GM18505 (cell line): ENCODE measurements at regions not wholly inside any gene's neighbourhood (a gene's known extent, or its start where the extent isn't known, plus 50 kb on each side); places are given as distances from the start of the nearest gene placed in this dataset.

ENCODE experiments used
- ATAC-seq: cut with Tn5 transposase; IDR thresholded peaks from one replicate; pipeline ENCODE4 v1.9.1; 2021; ENCODE audit not compliant: unreplicated experiment
- POLR2A ChIP-seq: IDR thresholded peaks from 4 replicates; pipeline ENCODE4 v1.6.1; 2011; ENCODE audit warnings: borderline replicate concordance; ENCODE audit not compliant: insufficient read depth, insufficient read length; ENCODE audit errors: extremely low read depth

GRCh38 chr2:16005816-16006536 lies 65.6 kb downstream of the MYCN start:
- TF ChIP-seq POLR2A: no peak
- no peak for ATAC-seq

- ATAC-seq: no peak
- TF ChIP-seq POLR2A: no peak
Observed at GRCh38 chr2:16005389-16005788, 65.0 kb downstream of the MYCN start.

DNA sequence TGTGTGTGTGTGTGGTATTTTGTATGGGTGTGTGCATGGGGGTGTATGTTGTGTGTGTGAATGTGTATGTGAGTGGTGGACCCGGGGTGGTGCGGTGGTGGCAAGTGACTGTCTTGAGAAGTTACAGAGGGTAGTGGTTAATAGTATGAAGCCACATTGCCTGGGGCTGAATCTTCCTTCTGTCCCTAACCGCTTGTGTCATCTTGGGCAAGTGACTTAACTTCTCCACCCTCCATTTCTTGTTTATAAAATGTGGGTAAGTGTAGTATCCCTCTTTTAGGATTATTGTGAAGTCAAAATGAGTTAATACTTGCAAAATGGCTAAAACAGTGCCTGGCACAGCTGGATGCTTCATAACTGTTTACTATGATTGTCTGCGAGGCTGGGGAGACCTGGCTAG lies 63.5 kb downstream of the MYCN start:
- ATAC-seq: no peak
- no peak for TF ChIP-seq POLR2A

DNA sequence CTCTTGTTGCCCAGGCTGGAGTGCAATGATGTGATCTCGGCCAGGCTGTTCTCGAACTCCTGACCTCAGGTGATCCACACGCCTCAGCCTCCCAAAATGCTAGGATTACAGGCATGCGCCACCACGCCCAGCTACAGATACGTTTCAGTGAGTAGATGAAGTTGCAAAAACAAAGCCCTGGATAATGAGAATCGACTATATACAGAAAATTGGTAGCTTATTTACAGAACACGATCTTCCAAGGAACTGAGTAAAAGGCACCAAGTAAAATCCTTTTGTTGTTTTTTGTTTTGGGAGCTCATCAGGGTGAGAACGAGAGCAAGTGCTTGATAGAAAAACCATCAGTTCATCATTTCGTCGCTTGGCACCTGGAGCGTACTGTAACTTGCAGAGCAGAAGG lies 62.8 kb downstream of the MYCN start:
- no peak for ATAC-seq
- TF ChIP-seq POLR2A: no peak

DNA sequence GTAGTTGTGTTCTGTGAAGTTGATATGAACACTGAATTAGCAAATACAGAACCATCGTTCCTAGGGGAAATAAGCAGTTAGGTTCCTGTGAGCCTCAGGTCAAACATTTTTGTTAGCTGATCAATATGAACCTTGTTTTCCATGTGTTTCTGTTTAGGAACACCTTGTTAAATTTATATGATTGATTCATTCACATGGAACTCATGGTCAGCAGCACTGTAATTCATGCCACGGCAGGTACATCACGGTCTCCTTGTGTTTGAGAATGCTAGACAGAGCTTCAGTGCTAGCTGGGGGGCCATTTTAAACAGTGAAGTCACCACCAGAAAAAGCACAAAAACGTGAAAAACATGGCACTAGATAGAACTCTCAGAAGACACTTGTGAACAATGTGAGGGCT lies 62.2 kb downstream of the MYCN start:
- ATAC-seq: no peak
- TF ChIP-seq POLR2A: no peak

DNA sequence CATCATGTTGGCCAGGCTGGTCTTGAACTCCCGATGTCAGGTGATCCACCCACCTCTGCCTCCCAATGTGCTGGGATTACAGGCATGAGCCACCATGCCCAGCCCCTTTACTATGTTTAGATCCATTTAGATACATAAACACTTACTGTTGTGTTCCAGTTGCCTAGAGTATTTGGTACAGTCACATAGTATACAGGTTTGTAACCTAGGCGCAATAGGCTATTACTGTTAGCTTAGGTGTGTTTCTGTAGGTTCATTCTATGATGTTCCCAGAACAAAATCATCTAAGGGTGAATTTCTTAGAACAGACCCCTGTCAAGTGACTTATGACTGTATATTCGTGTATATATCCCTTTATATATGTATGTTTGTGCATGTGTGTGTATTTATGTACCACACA lies 61.8 kb downstream of the MYCN start:
- no peak for ATAC-seq
- TF ChIP-seq POLR2A: no peak

- no peak for ATAC-seq
Observed at GRCh38 chr2:16000642-16001041, 60.3 kb downstream of the MYCN start.

GRCh38 chr2:15999596-16000469 lies 59.5 kb downstream of the MYCN start:
- ATAC-seq: no peak
- no peak for TF ChIP-seq POLR2A

More at GRCh38 chr2:16000642-16001041, 60.3 kb downstream of the MYCN start:
- no peak for TF ChIP-seq POLR2A

DNA sequence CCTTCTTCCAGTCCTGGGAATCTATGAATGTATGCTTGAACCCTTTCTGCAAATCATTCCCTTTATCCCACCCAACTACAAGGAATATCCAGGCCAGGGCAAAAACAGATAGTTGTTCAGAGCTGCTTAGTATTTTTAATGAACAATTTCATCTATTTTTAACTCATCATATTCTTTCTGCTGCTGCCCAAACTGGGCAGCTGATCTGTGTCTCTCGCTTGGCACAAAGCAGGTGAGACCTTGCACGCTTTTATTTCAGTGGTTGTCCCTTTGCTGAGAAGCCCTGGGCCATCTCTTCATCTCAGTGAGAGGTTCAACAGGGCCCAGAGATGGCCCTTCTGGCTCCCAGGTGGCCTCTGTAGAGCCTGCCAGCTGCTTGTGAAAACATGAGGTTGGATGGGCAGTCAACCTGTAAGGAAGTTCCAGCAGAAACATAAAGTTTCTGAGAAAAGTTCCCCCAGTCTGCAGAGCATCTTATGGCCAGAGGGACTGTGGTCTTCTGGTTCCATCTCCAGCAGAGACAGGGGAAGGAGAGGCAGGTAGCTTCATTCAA lies 57.5 kb downstream of the MYCN start:
- no peak for ATAC-seq
- no peak for TF ChIP-seq POLR2A

- TF ChIP-seq POLR2A: no peak
- ATAC-seq: no peak
Observed at GRCh38 chr2:15996536-15997423, 56.4 kb downstream of the MYCN start.
